Naive thymus-derived CD4-positive, alpha-beta T cell (primary cell): ENCODE measurements at regions not wholly inside any gene's neighbourhood (a gene's known extent, or its start where the extent isn't known, plus 50 kb on each side); places are given as distances from the start of the nearest gene placed in this dataset.

ENCODE experiments used
- ATAC-seq: fragments of 150-1000 bp; cut with Tn5 transposase; 2 replicates; pipeline ENCODE4 v1.10.0; 2021; ENCODE audit warnings: mild to moderate bottlenecking, moderate library complexity
- CTCF ChIA-PET: fragments of 350-600 bp; sonication (Branson Sonifier 250); formaldehyde crosslinking; loops from one replicate; lab custom pipeline; 2021; ENCODE audit warnings: antibody characterized with exemption; lab: Charles Lee
- POLR2A ChIA-PET: fragments of 350-600 bp; sonication (Branson Sonifier 250); formaldehyde crosslinking; loops from one replicate; lab custom pipeline; 2021; ENCODE audit warnings: antibody characterized with exemption, inconsistent platforms; lab: Charles Lee
- DNase-seq, 9 donors: peaks; one replicate each; pipeline versions ENCODE4 v3.0.0 to v3.0.0-alpha.2; 2020 to 2022; ENCODE audit warnings: mixed read lengths in 1 of 9
- H3K27ac ChIP-seq: one replicate; pipeline ENCODE4 v1.7.0; 2013; ENCODE audit warnings: mild to moderate bottlenecking, low read depth, low read length, moderate library complexity
- H3K27me3 ChIP-seq, 2 donors: one replicate each; pipeline ENCODE4 v1.7.0; 2013; ENCODE audit warnings: low read length in 2 of 2, mild to moderate bottlenecking in 2 of 2, moderate library complexity in 2 of 2; ENCODE audit not compliant: control insufficient read depth in 2 of 2, insufficient read depth in 2 of 2
- H3K36me3 ChIP-seq, 3 experiments: 1 replicate in 2 of 3; 2 replicates in 1 of 3; pipeline ENCODE4 v1.7.0; 2013; ENCODE audit warnings: low read length in 3 of 3, mild to moderate bottlenecking in 3 of 3, moderate library complexity in 1 of 3; ENCODE audit not compliant: insufficient read depth in 3 of 3, control insufficient read depth in 2 of 3
- H3K4me1 ChIP-seq, 2 donors: one replicate each; pipeline ENCODE4 v1.7.0; 2013; ENCODE audit warnings: low read length in 2 of 2, mild to moderate bottlenecking in 2 of 2, moderate library complexity in 1 of 2; ENCODE audit not compliant: control insufficient read depth in 2 of 2, insufficient read depth in 2 of 2
- H3K4me3 ChIP-seq: 2 replicates; pipeline ENCODE4 v1.7.0; 2013; ENCODE audit warnings: mild to moderate bottlenecking, low read length
- H3K9me3 ChIP-seq, 3 experiments: 1 replicate in 2 of 3; 2 replicates in 1 of 3; pipeline ENCODE4 v1.7.0; 2013; ENCODE audit warnings: low read length in 3 of 3; ENCODE audit not compliant: control insufficient read depth in 2 of 3
- H3K27ac Mint-ChIP-seq, 9 donors: one replicate each; pipeline ENCODE4 v1.8.0; 2020 to 2022; ENCODE audit warnings: mixed read lengths in 9 of 9, mild to moderate bottlenecking in 8 of 9, moderate library complexity in 5 of 9, inconsistent platforms in 2 of 9
- H3K27me3 Mint-ChIP-seq, 5 donors: one replicate each; pipeline ENCODE4 v1.8.0; 2021 to 2022; ENCODE audit warnings: mixed read lengths in 5 of 5, mild to moderate bottlenecking in 1 of 5
- H3K36me3 Mint-ChIP-seq, 5 donors: one replicate each; pipeline ENCODE4 v1.8.0; 2020 to 2022; ENCODE audit warnings: mixed read lengths in 5 of 5, mild to moderate bottlenecking in 3 of 5, inconsistent platforms in 1 of 5
- H3K4me1 Mint-ChIP-seq, 7 donors: one replicate each; pipeline ENCODE4 v1.8.0; 2020 to 2022; ENCODE audit warnings: mixed read lengths in 7 of 7, mild to moderate bottlenecking in 3 of 7, inconsistent platforms in 1 of 7
- H3K4me3 Mint-ChIP-seq, 10 donors: one replicate each; pipeline ENCODE4 v1.8.0; 2020 to 2022; ENCODE audit warnings: mild to moderate bottlenecking in 10 of 10, mixed read lengths in 10 of 10, moderate library complexity in 6 of 10, inconsistent platforms in 2 of 10
- H3K9me3 Mint-ChIP-seq, 11 donors: one replicate each; pipeline ENCODE4 v1.8.0; 2020 to 2022; ENCODE audit warnings: mixed read lengths in 11 of 11, mild to moderate bottlenecking in 4 of 11, inconsistent platforms in 1 of 11, moderate library complexity in 1 of 11
- intact Hi-C, 2 donors: fragments of 100-400 bp; cut with micrococcal nuclease; formaldehyde crosslinking; loops; one replicate each; pipeline ENCODE4 v1.15.1; 2023

- H3K4me3 Mint-ChIP-seq, result no peak overlapping the region
- H3K4me1 Mint-ChIP-seq, result no peaks in the 10 kb centered on the region
- H3K36me3 Mint-ChIP-seq, result no peaks in the 10 kb centered on the region
- no peak for DNase-seq
- H3K27me3 ChIP-seq, result no peaks in the 10 kb centered on the region
- POLR2A ChIA-PET, result no interaction called here
- no peak overlapping the region for H3K4me3 ChIP-seq
- peaks cover 0 to 3% (median 0%) of the 10 kb centered on the region in 11 donors for H3K9me3 Mint-ChIP-seq
- ATAC-seq, result no peak
- peaks cover 0 to 9% (median 0%) of the 10 kb centered on the region in 3 experiments for H3K9me3 ChIP-seq
- CTCF ChIA-PET, result no interaction called here
- peaks cover 0 to 13% (median 4%) of the 10 kb centered on the region in 5 donors for H3K27me3 Mint-ChIP-seq
- H3K27ac ChIP-seq, result no peak overlapping the region
- no peaks in the 10 kb centered on the region for H3K4me1 ChIP-seq
- H3K36me3 ChIP-seq, result no peaks in the 10 kb centered on the region
- intact Hi-C loops, result no loop called here
- H3K27ac Mint-ChIP-seq, result no peak overlapping the region
Measured at GRCh38 chr22:48887394-48888332, 940.0 kb downstream of the BRD1 start.

- Mint-ChIP-seq H3K9me3 (peaks cover 0 to 3% (median 0%) of the 10 kb centered on the region in 11 donors), H3K27me3 (peaks cover 0 to 6% (median 4%) of the 10 kb centered on the region in 5 donors), H3K4me3 (no peak overlapping the region), H3K36me3 (no peaks in the 10 kb centered on the region), H3K4me1 (no peaks in the 10 kb centered on the region), H3K27ac (no peak overlapping the region)
- ChIA-PET CTCF (no interaction called here), POLR2A (no interaction called here)
- no peak overlapping the region for H3K27ac ChIP-seq
- H3K4me3 ChIP-seq, result no peak overlapping the region
- no peaks in the 10 kb centered on the region for H3K4me1 ChIP-seq
- DNase-seq (no peak), ATAC-seq (no peak)
- no peaks in the 10 kb centered on the region for H3K27me3 ChIP-seq
- peaks cover 0 to 6% (median 0%) of the 10 kb centered on the region in 3 experiments for H3K9me3 ChIP-seq
- no peaks in the 10 kb centered on the region for H3K36me3 ChIP-seq
- intact Hi-C loops, result no loop called here
Measured at GRCh38 chr22:48886604-48887393, 940.9 kb downstream of the BRD1 start.

GRCh38 chr22:48885919-48886305, 941.8 kb downstream of the BRD1 start:
- Histone ChIP-seq H3K27me3 (no peaks in the 10 kb centered on the region), H3K36me3 (no peaks in the 10 kb centered on the region), H3K4me3 (no peak overlapping the region), H3K9me3 (no peaks in the 10 kb centered on the region), H3K27ac (no peak overlapping the region), H3K4me1 (no peaks in the 10 kb centered on the region)
- no peaks in the 10 kb centered on the region for H3K36me3 Mint-ChIP-seq
- POLR2A ChIA-PET, result no interaction called here
- peaks cover 0 to 2% (median 0%) of the 10 kb centered on the region in 11 donors for H3K9me3 Mint-ChIP-seq
- CTCF ChIA-PET, result no interaction called here
- H3K27ac Mint-ChIP-seq, result no peak overlapping the region
- DNase-seq (no peak), ATAC-seq (no peak)
- peaks cover 0 to 6% (median 4%) of the 10 kb centered on the region in 5 donors for H3K27me3 Mint-ChIP-seq
- no peak overlapping the region for H3K4me3 Mint-ChIP-seq
- no peaks in the 10 kb centered on the region for H3K4me1 Mint-ChIP-seq
- intact Hi-C loops, result no loop called here

GRCh38 chr22:48885271-48885918, 942.3 kb downstream of the BRD1 start:
- H3K4me3 ChIP-seq, result no peak overlapping the region
- CTCF ChIA-PET, result no interaction called here
- Mint-ChIP-seq H3K9me3 (peaks cover 0 to 2% (median 0%) of the 10 kb centered on the region in 11 donors), H3K4me1 (no peaks in the 10 kb centered on the region), H3K4me3 (no peak overlapping the region), H3K27ac (no peak overlapping the region), H3K36me3 (no peaks in the 10 kb centered on the region), H3K27me3 (peaks cover 0 to 6% (median 3%) of the 10 kb centered on the region in 5 donors)
- no peaks in the 10 kb centered on the region for H3K36me3 ChIP-seq
- POLR2A ChIA-PET, result no interaction called here
- ATAC-seq (no peak), DNase-seq (no peak)
- H3K4me1 ChIP-seq, result no peaks in the 10 kb centered on the region
- H3K27ac ChIP-seq, result no peak overlapping the region
- no peaks in the 10 kb centered on the region for H3K27me3 ChIP-seq
- no peaks in the 10 kb centered on the region for H3K9me3 ChIP-seq
- intact Hi-C loops, result no loop called here

- POLR2A ChIA-PET, result no interaction called here
- Histone ChIP-seq H3K4me3 (no peak overlapping the region), H3K36me3 (no peaks in the 10 kb centered on the region), H3K4me1 (no peaks in the 10 kb centered on the region), H3K9me3 (no peaks in the 10 kb centered on the region), H3K27me3 (no peaks in the 10 kb centered on the region), H3K27ac (no peak overlapping the region)
- H3K27ac Mint-ChIP-seq, result no peak overlapping the region
- peaks cover 0 to 6% (median 3%) of the 10 kb centered on the region in 5 donors for H3K27me3 Mint-ChIP-seq
- H3K36me3 Mint-ChIP-seq, result no peaks in the 10 kb centered on the region
- CTCF ChIA-PET, result no interaction called here
- H3K4me1 Mint-ChIP-seq, result no peaks in the 10 kb centered on the region
- no peaks in the 10 kb centered on the region for H3K9me3 Mint-ChIP-seq
- intact Hi-C loops, result no loop called here
- H3K4me3 Mint-ChIP-seq, result no peak overlapping the region
- no peak for DNase-seq
- no peak for ATAC-seq
Measured at GRCh38 chr22:48884786-48885185, 942.9 kb downstream of the BRD1 start.

- Mint-ChIP-seq H3K4me3 (no peak overlapping the region), H3K9me3 (no peaks in the 10 kb centered on the region), H3K4me1 (no peaks in the 10 kb centered on the region), H3K27ac (no peak overlapping the region), H3K36me3 (no peaks in the 10 kb centered on the region), H3K27me3 (peaks cover 0 to 4% (median 2%) of the 10 kb centered on the region in 5 donors)
- no peaks in the 10 kb centered on the region for H3K4me1 ChIP-seq
- no peaks in the 10 kb centered on the region for H3K27me3 ChIP-seq
- CTCF ChIA-PET, result no interaction called here
- POLR2A ChIA-PET, result no interaction called here
- ATAC-seq (no peak), DNase-seq (no peak)
- no peaks in the 10 kb centered on the region for H3K36me3 ChIP-seq
- intact Hi-C loops, result no loop called here
- H3K4me3 ChIP-seq, result no peak overlapping the region
- H3K9me3 ChIP-seq, result no peaks in the 10 kb centered on the region
- no peak overlapping the region for H3K27ac ChIP-seq
Measured at GRCh38 chr22:48884324-48884723, 943.3 kb downstream of the BRD1 start.
